ENCODE measurements at regions not wholly inside any gene's neighbourhood (a gene's known extent, or its start where the extent isn't known, plus 50 kb on each side); places are given as distances from the start of the nearest gene placed in this dataset.
"Not testable (repeated sequence)": the region's sequence is repeated elsewhere in the genome, so short reads cannot be mapped to it uniquely, and the experiment has no call there.

GRCh38 chr13:62482351-62482750 lies 1066.7 kb upstream of the PCDH20 start:
- Histone ChIP-seq H3K27me3 (ENCODE audit: insufficient read depth, low read length) (no peaks in the 10 kb centered on the region), H3K4me1 (ENCODE audit: control insufficient read depth, insufficient read depth, low read length, unreplicated experiment) (no peaks in the 10 kb centered on the region), H3K27ac (ENCODE audit: low read depth, low read length) (no peak overlapping the region), H2AFZ (ENCODE audit: low read length, unreplicated experiment) (no peak overlapping the region), H3K36me3 (ENCODE audit: insufficient read depth, low read length) (no peaks in the 10 kb centered on the region), H3K79me2 (ENCODE audit: control insufficient read depth, insufficient read depth, low read length, unreplicated experiment) (no peaks in the 10 kb centered on the region), H3K4me3 (ENCODE audit: low read depth, low read length) (no peak overlapping the region)

DNA sequence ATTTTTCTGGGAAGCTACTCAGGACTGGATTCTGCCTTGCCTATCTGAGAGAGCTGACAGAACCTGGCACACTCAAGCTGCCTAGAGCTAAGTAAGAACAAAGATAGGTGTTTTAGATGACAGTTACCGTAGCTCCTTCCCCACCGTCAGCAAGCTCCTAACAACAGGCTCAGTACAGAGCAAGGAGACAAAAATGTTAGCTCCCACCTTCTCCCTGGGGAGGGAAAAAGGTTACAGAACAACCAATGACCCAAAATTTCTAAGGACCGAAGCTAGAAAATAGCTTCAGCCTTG lies 1058.2 kb upstream of the PCDH20 start:
- Histone ChIP-seq H3K27me3 (ENCODE audit: insufficient read depth, low read length) (no peaks in the 10 kb centered on the region), H3K36me3 (ENCODE audit: insufficient read depth, low read length) (no peaks in the 10 kb centered on the region), H3K79me2 (ENCODE audit: control insufficient read depth, insufficient read depth, low read length, unreplicated experiment) (no peaks in the 10 kb centered on the region), H2AFZ (ENCODE audit: low read length, unreplicated experiment) (no peak overlapping the region), H3K27ac (ENCODE audit: low read depth, low read length) (no peak overlapping the region), H3K4me1 (ENCODE audit: control insufficient read depth, insufficient read depth, low read length, unreplicated experiment) (no peaks in the 10 kb centered on the region), H3K4me3 (ENCODE audit: low read depth, low read length) (no peak overlapping the region)

DNA sequence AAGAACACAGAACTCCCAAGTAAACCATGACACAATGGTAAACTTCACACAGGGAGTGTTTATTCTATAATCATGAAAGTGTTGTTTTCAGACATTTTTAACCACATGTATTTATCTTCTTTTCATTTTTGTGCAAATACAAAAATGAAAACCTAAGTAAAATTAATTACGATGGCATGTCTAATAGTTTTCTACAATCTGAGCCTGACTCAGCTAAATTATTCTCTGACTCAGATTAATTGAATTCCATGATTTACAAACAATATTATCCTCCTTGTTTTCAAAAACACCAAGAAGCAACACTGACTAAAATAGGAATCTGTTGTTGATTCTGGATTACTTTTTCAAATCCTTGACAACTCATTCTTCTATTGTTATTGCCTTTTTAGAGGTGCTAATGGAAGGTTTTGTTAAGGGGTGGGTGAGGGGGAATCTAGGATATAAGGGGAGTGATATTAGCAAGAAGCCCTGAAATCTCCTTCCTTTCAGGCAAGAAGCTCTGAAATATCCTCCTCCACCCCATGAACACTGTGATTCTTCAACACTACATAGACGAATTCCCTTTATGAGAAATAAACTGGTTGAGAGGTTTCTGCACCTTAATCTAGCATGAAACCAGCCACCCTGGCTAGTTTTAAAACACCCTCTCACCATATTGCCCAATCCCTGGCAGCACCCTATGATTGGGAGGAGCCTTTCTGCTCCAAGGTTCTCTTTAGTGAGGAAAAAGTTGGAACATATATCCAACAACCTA lies 1057.7 kb upstream of the PCDH20 start:
- no peak overlapping the region for H3K27ac ChIP-seq (ENCODE audit: low read depth, low read length)
- no peak overlapping the region for H2AFZ ChIP-seq (ENCODE audit: low read length, unreplicated experiment)

GRCh38 chr13:62453761-62454160 lies 1038.1 kb upstream of the PCDH20 start:
- H2AFZ ChIP-seq (ENCODE audit: low read length, unreplicated experiment): no peak overlapping the region
- H3K36me3 ChIP-seq (ENCODE audit: insufficient read depth, low read length): no peaks in the 10 kb centered on the region
- no peaks in the 10 kb centered on the region for H3K27me3 ChIP-seq (ENCODE audit: insufficient read depth, low read length)
- no peaks in the 10 kb centered on the region for H3K79me2 ChIP-seq (ENCODE audit: control insufficient read depth, insufficient read depth, low read length, unreplicated experiment)
- H3K4me3 ChIP-seq (ENCODE audit: low read depth, low read length): no peak overlapping the region
- H3K27ac ChIP-seq (ENCODE audit: low read depth, low read length): no peak overlapping the region
- H3K4me1 ChIP-seq (ENCODE audit: control insufficient read depth, insufficient read depth, low read length, unreplicated experiment): no peaks in the 10 kb centered on the region

More for the DNA sequence above, 1057.7 kb upstream of the PCDH20 start:
- Histone ChIP-seq H3K36me3 (ENCODE audit: insufficient read depth, low read length) (no peaks in the 10 kb centered on the region), H3K79me2 (ENCODE audit: control insufficient read depth, insufficient read depth, low read length, unreplicated experiment) (no peaks in the 10 kb centered on the region), H3K4me3 (ENCODE audit: low read depth, low read length) (no peak overlapping the region), H3K27me3 (ENCODE audit: insufficient read depth, low read length) (no peaks in the 10 kb centered on the region), H3K4me1 (ENCODE audit: control insufficient read depth, insufficient read depth, low read length, unreplicated experiment) (no peaks in the 10 kb centered on the region)

GRCh38 chr13:62450759-62451158 lies 1035.1 kb upstream of the PCDH20 start:
- Histone ChIP-seq H3K79me2 (ENCODE audit: control insufficient read depth, insufficient read depth, low read length, unreplicated experiment) (no peaks in the 10 kb centered on the region), H2AFZ (ENCODE audit: low read length, unreplicated experiment) (no peak overlapping the region)

GRCh38 chr13:62447771-62448382 lies 1032.2 kb upstream of the PCDH20 start:
- not testable (repeated sequence) for H3K36me3 ChIP-seq (ENCODE audit: insufficient read depth, low read length); H3K4me3 ChIP-seq (ENCODE audit: low read depth, low read length); H3K4me1 ChIP-seq (ENCODE audit: control insufficient read depth, insufficient read depth, low read length, unreplicated experiment); H3K27ac ChIP-seq (ENCODE audit: low read depth, low read length); H3K27me3 ChIP-seq (ENCODE audit: insufficient read depth, low read length); H3K79me2 ChIP-seq (ENCODE audit: control insufficient read depth, insufficient read depth, low read length, unreplicated experiment); H2AFZ ChIP-seq (ENCODE audit: low read length, unreplicated experiment)

More at GRCh38 chr13:62450759-62451158, 1035.1 kb upstream of the PCDH20 start:
- H3K4me3 ChIP-seq (ENCODE audit: low read depth, low read length): no peak overlapping the region
- no peaks in the 10 kb centered on the region for H3K36me3 ChIP-seq (ENCODE audit: insufficient read depth, low read length)
- no peak overlapping the region for H3K27ac ChIP-seq (ENCODE audit: low read depth, low read length)
- H3K27me3 ChIP-seq (ENCODE audit: insufficient read depth, low read length): no peaks in the 10 kb centered on the region
- H3K4me1 ChIP-seq (ENCODE audit: control insufficient read depth, insufficient read depth, low read length, unreplicated experiment): no peaks in the 10 kb centered on the region

- Histone ChIP-seq H3K4me1 (ENCODE audit: control insufficient read depth, insufficient read depth, low read length, unreplicated experiment) (no peaks in the 10 kb centered on the region), H3K4me3 (ENCODE audit: low read depth, low read length) (no peak overlapping the region)
Measured at GRCh38 chr13:62444805-62445204, 1029.2 kb upstream of the PCDH20 start.

DNA sequence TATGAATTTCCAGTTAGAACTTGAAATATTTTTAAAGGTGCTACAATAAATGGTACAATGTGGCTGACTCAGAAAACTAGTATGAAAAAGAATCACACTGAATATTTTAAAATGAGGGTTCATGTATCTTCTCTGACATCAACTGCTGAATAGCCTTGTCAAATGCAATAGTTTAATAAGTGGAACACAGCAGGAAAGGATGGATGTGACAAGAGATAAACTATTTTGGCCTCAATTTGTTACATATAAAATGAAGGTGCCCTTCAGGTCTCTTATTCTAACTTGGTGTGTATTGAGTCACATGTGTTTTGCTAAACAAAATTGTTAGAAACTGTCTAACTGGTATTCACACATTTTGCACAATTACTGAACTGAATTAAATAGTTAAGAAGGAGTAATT lies 1018.4 kb upstream of the PCDH20 start:
- H3K27ac ChIP-seq (ENCODE audit: low read depth, low read length): no peak overlapping the region
- H3K27me3 ChIP-seq (ENCODE audit: insufficient read depth, low read length): no peaks in the 10 kb centered on the region
- H3K4me3 ChIP-seq (ENCODE audit: low read depth, low read length): no peak overlapping the region
- no peaks in the 10 kb centered on the region for H3K4me1 ChIP-seq (ENCODE audit: control insufficient read depth, insufficient read depth, low read length, unreplicated experiment)
- H3K36me3 ChIP-seq (ENCODE audit: insufficient read depth, low read length): no peaks in the 10 kb centered on the region
- H3K79me2 ChIP-seq (ENCODE audit: control insufficient read depth, insufficient read depth, low read length, unreplicated experiment): no peaks in the 10 kb centered on the region
- no peak overlapping the region for H2AFZ ChIP-seq (ENCODE audit: low read length, unreplicated experiment)

More at GRCh38 chr13:62444805-62445204, 1029.2 kb upstream of the PCDH20 start:
- Histone ChIP-seq H3K27ac (ENCODE audit: low read depth, low read length) (no peak overlapping the region), H3K27me3 (ENCODE audit: insufficient read depth, low read length) (no peaks in the 10 kb centered on the region), H2AFZ (ENCODE audit: low read length, unreplicated experiment) (no peak overlapping the region), H3K79me2 (ENCODE audit: control insufficient read depth, insufficient read depth, low read length, unreplicated experiment) (no peaks in the 10 kb centered on the region), H3K36me3 (ENCODE audit: insufficient read depth, low read length) (no peaks in the 10 kb centered on the region)

DNA sequence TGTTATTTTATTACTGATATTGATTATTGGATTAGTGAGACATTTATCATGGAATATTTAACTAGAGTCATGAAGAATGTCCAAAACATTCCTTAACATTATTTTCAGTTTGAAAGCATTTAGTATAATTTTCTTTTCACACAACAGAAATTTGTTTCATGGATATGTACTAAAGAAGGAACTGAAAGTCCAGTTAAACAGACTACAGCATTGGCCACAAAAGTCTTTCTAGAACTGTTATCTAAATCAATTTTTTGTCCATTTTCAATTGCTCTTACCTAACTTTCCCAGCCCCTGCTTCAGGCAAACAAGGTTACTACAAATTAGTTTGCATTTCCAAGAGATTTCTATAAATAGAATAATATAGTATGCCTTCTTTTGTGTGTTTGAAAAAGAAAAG lies 1018.0 kb upstream of the PCDH20 start:
- no peaks in the 10 kb centered on the region for H3K79me2 ChIP-seq (ENCODE audit: control insufficient read depth, insufficient read depth, low read length, unreplicated experiment)
- H3K4me3 ChIP-seq (ENCODE audit: low read depth, low read length): no peak overlapping the region
- no peaks in the 10 kb centered on the region for H3K27me3 ChIP-seq (ENCODE audit: insufficient read depth, low read length)
- H3K36me3 ChIP-seq (ENCODE audit: insufficient read depth, low read length): no peaks in the 10 kb centered on the region
- H3K27ac ChIP-seq (ENCODE audit: low read depth, low read length): no peak overlapping the region
- no peaks in the 10 kb centered on the region for H3K4me1 ChIP-seq (ENCODE audit: control insufficient read depth, insufficient read depth, low read length, unreplicated experiment)
- H2AFZ ChIP-seq (ENCODE audit: low read length, unreplicated experiment): no peak overlapping the region

DNA sequence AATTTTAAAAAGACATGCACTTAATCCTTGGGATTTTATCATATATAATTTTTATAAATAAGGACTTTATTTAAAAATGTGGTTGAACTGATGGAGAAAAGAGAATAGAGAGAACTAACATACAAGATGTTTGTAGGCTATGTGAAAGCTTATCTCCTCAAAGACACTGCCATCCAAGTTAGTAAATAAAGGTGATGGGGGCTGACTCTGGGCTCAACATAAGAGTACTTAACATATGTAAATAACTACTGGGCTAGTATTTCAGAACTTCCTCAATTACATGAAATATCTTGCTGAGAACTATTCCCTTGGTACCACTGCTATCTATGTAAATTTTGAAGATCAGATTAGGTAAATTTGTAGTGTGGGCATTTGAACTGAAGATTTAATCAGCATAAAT lies 1017.3 kb upstream of the PCDH20 start:
- no peaks in the 10 kb centered on the region for H3K4me1 ChIP-seq (ENCODE audit: control insufficient read depth, insufficient read depth, low read length, unreplicated experiment)
- H3K27me3 ChIP-seq (ENCODE audit: insufficient read depth, low read length): no peaks in the 10 kb centered on the region
- no peaks in the 10 kb centered on the region for H3K79me2 ChIP-seq (ENCODE audit: control insufficient read depth, insufficient read depth, low read length, unreplicated experiment)
- no peaks in the 10 kb centered on the region for H3K36me3 ChIP-seq (ENCODE audit: insufficient read depth, low read length)
- H2AFZ ChIP-seq (ENCODE audit: low read length, unreplicated experiment): no peak overlapping the region
- no peak overlapping the region for H3K4me3 ChIP-seq (ENCODE audit: low read depth, low read length)
- no peak overlapping the region for H3K27ac ChIP-seq (ENCODE audit: low read depth, low read length)

DNA sequence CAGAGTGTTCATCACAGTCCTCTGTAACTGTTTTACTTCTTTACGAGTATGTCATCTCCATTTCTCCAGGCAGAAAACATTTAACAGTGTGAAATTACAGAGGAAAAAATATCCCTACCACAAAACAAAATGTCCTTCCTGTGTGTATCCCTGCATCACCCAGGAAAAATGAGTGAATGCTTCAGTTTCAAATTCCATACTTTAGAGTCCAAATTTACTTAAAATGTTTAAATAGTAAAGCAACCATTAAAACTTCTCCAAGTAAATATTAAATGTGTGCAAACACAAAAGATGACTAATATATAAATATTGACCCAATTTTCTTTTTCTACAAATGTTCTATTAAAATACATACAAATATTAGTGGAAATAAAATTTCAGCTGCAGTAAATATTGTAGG lies 1016.6 kb upstream of the PCDH20 start:
- Histone ChIP-seq H3K27me3 (ENCODE audit: insufficient read depth, low read length) (no peaks in the 10 kb centered on the region), H3K4me3 (ENCODE audit: low read depth, low read length) (no peak overlapping the region), H3K4me1 (ENCODE audit: control insufficient read depth, insufficient read depth, low read length, unreplicated experiment) (no peaks in the 10 kb centered on the region), H2AFZ (ENCODE audit: low read length, unreplicated experiment) (no peak overlapping the region), H3K79me2 (ENCODE audit: control insufficient read depth, insufficient read depth, low read length, unreplicated experiment) (no peaks in the 10 kb centered on the region), H3K36me3 (ENCODE audit: insufficient read depth, low read length) (no peaks in the 10 kb centered on the region), H3K27ac (ENCODE audit: low read depth, low read length) (no peak overlapping the region)

Data from ACC112 (cell line).